ENCODE measurements at regions not wholly inside any gene's neighbourhood (a gene's known extent, or its start where the extent isn't known, plus 50 kb on each side); places are given as distances from the start of the nearest gene placed in this dataset.

DNA sequence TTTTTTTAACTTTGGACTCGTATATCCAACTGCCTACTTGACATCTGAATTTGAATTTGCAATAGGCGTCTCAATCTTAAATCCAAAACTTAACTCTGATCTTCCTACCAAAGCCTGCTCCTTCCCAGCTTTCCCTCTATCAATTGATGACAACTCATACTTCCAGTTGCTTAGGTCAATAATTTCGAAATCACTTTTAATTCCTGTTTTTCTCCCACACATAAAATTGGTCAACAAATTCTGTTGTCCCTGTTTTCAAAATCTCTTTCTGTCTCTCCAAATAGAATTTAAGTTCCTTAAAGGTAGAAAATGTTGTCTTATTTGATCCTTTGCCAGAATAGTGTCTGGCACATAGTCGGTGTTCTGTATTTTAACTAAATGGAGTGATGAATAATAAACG, 332.4 kb downstream of the SATB1 start:
- Histone ChIP-seq H3K79me2 (ENCODE audit: control insufficient read depth, insufficient read depth, low read length) (no peaks in the 10 kb centered on the region), H3K27me3 (replicated peaks in 1 of 4; ENCODE audit: control extremely low read depth in 1 of 4, control insufficient read depth in 3 of 4, insufficient read depth in 4 of 4, low read length in 3 of 4) (peaks cover 0 to 4% (median 0%) of the 10 kb centered on the region in 4 experiments), H3K36me3 (replicated peaks in 1 of 2; ENCODE audit: control extremely low read depth in 1 of 2, control insufficient read depth in 1 of 2, extremely low read depth in 1 of 2, insufficient read depth in 2 of 2, low read length in 1 of 2) (no peaks in the 10 kb centered on the region), H3K4me3 (ENCODE audit: control extremely low read depth in 1 of 5, extremely low read depth in 1 of 5, insufficient read depth in 1 of 5, low read depth in 2 of 5, low read length in 4 of 5) (no peak overlapping the region), H3K4me1 (ENCODE audit: control insufficient read depth in 2 of 2, insufficient read depth in 2 of 2, low read length in 2 of 2) (no peaks in the 10 kb centered on the region), H3K4me2 (replicated peaks; ENCODE audit: low read depth, low read length, poor library complexity, severe bottlenecking) (no peak overlapping the region), H3K27ac (ENCODE audit: low read length in 2 of 2) (no peak overlapping the region), H3K9ac (ENCODE audit: low read length) (no peak overlapping the region), H2AFZ (ENCODE audit: insufficient read depth, low read depth, low read length, poor library complexity, severe bottlenecking) (no peak overlapping the region), H3K9me3 (ENCODE audit: control extremely low read depth in 1 of 3, control insufficient read depth in 2 of 3, insufficient read depth in 1 of 3, low read length in 2 of 3) (peaks cover 0 to 4% (median 2%) of the 10 kb centered on the region in 3 donors), H4K20me1 (ENCODE audit: control insufficient read depth, insufficient read depth, low read length, poor library complexity, severe bottlenecking) (no peaks in the 10 kb centered on the region)
- Mint-ChIP-seq H3K9me3 (ENCODE audit: insufficient read depth) (peaks cover 7% of the 10 kb centered on the region), H3K4me1 (no peaks in the 10 kb centered on the region), H3K4me3 (no peak overlapping the region), H3K27ac (no peak overlapping the region), H3K27me3 (peaks cover 19% of the 10 kb centered on the region)
- no peak for TF ChIP-seq EZH2 (IDR thresholded peaks at IDR 0.05; ENCODE audit: borderline replicate concordance, insufficient read depth, low read depth, low read length, poor library complexity, severe bottlenecking)
- TF ChIP-seq, protein P1, sequence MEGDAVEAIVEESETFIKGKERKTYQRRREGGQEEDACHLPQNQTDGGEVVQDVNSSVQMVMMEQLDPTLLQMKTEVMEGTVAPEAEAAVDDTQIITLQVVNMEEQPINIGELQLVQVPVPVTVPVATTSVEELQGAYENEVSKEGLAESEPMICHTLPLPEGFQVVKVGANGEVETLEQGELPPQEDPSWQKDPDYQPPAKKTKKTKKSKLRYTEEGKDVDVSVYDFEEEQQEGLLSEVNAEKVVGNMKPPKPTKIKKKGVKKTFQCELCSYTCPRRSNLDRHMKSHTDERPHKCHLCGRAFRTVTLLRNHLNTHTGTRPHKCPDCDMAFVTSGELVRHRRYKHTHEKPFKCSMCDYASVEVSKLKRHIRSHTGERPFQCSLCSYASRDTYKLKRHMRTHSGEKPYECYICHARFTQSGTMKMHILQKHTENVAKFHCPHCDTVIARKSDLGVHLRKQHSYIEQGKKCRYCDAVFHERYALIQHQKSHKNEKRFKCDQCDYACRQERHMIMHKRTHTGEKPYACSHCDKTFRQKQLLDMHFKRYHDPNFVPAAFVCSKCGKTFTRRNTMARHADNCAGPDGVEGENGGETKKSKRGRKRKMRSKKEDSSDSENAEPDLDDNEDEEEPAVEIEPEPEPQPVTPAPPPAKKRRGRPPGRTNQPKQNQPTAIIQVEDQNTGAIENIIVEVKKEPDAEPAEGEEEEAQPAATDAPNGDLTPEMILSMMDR (IDR thresholded peaks at IDR 0.05), result no peak
- ChIA-PET POLR2A (no interaction called here), CTCF (no interaction called here)
- WGBS (ENCODE audit: insufficient coverage), result 88% methylated on average over 4 of the region's 5 CpGs
- no peak for DNase-seq
- ATAC-seq (ENCODE audit: low read depth), result no peak
- intact Hi-C loops (cut with micrococcal nuclease), result no loop called here

DNA sequence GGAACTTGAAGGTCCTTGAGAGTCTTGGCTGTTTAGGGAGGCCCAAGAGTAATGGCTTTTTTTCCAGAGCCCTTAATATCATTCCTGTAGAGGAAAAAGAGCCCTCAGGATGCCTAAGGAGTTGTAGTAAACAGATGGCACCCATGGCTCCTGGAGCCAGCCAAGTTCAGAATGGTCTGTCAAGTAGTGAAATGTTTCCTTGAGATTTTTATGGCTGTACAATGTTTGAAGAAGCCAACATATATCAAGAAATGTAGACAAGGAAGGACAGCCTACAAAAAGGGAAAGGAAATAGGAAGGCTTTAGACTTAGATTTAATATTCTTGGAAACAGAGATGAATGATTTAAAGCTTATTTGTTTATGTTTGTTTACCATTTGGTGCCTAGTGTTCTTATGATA, 334.8 kb downstream of the SATB1 start:
- no peak for TF ChIP-seq EZH2 (IDR thresholded peaks at IDR 0.05; ENCODE audit: borderline replicate concordance, insufficient read depth, low read depth, low read length, poor library complexity, severe bottlenecking)
- Mint-ChIP-seq H3K27ac (no peak overlapping the region), H3K4me3 (no peak overlapping the region), H3K27me3 (peaks cover 27% of the 10 kb centered on the region), H3K4me1 (no peaks in the 10 kb centered on the region), H3K9me3 (ENCODE audit: insufficient read depth) (no peaks in the 10 kb centered on the region)
- no peak overlapping the region for H3K4me3 ChIP-seq (ENCODE audit: control extremely low read depth in 1 of 5, extremely low read depth in 1 of 5, insufficient read depth in 1 of 5, low read depth in 2 of 5, low read length in 4 of 5)
- intact Hi-C loops (cut with micrococcal nuclease), result no loop called here
- H3K9ac ChIP-seq (ENCODE audit: low read length), result no peak overlapping the region
- H4K20me1 ChIP-seq (ENCODE audit: control insufficient read depth, insufficient read depth, low read length, poor library complexity, severe bottlenecking), result no peaks in the 10 kb centered on the region
- DNase-seq (no peak), ATAC-seq (ENCODE audit: low read depth) (no peak)
- no peak overlapping the region for H3K27ac ChIP-seq (ENCODE audit: low read length in 2 of 2)
- CTCF ChIA-PET, result no interaction called here
- no peaks in the 10 kb centered on the region for H3K4me1 ChIP-seq (ENCODE audit: control insufficient read depth in 2 of 2, insufficient read depth in 2 of 2, low read length in 2 of 2)
- peaks cover 0 to 6% (median 0%) of the 10 kb centered on the region in 4 experiments for H3K27me3 ChIP-seq (replicated peaks in 1 of 4; ENCODE audit: control extremely low read depth in 1 of 4, control insufficient read depth in 3 of 4, insufficient read depth in 4 of 4, low read length in 3 of 4)
- no peaks in the 10 kb centered on the region for H3K36me3 ChIP-seq (replicated peaks in 1 of 2; ENCODE audit: control extremely low read depth in 1 of 2, control insufficient read depth in 1 of 2, extremely low read depth in 1 of 2, insufficient read depth in 2 of 2, low read length in 1 of 2)
- no peaks in the 10 kb centered on the region for H3K9me3 ChIP-seq (ENCODE audit: control extremely low read depth in 1 of 3, control insufficient read depth in 2 of 3, insufficient read depth in 1 of 3, low read length in 2 of 3)
- no peaks in the 10 kb centered on the region for H3K79me2 ChIP-seq (ENCODE audit: control insufficient read depth, insufficient read depth, low read length)
- POLR2A ChIA-PET, result no interaction called here
- no peak overlapping the region for H2AFZ ChIP-seq (ENCODE audit: insufficient read depth, low read depth, low read length, poor library complexity, severe bottlenecking)
- H3K4me2 ChIP-seq (replicated peaks; ENCODE audit: low read depth, low read length, poor library complexity, severe bottlenecking), result no peak overlapping the region

Data from B cell (primary cell).